Astrocyte of the spinal cord (primary cell): ENCODE measurements at regions not wholly inside any gene's neighbourhood (a gene's known extent, or its start where the extent isn't known, plus 50 kb on each side); places are given as distances from the start of the nearest gene placed in this dataset.
"Not testable (repeated sequence)": the region's sequence is repeated elsewhere in the genome, so short reads cannot be mapped to it uniquely, and the experiment has no call there.

Experiments used
- DNase-seq: peaks from one replicate; pipeline ENCODE4 v3.0.0; 2011; ENCODE audit warnings: low read depth, low spot score
- H3K4me3 ChIP-seq: 2 replicates; pipeline ENCODE4 v1.5.1; 2011; ENCODE audit warnings: low read depth, mild to moderate bottlenecking, low read length, moderate library complexity
- in situ Hi-C: cut with HindIII; loops from 2 replicates; pipeline ENCODE4 v1.10.0; 2017; ENCODE audit warnings: low sequenced_read_pairs
- TF ChIP-seq, protein P1 (sequence below): IDR thresholded peaks from 2 replicates; pipeline ENCODE4 v1.5.1; 2012; ENCODE audit warnings: low read depth, mild to moderate bottlenecking, low read length, inconsistent platforms

DNA sequence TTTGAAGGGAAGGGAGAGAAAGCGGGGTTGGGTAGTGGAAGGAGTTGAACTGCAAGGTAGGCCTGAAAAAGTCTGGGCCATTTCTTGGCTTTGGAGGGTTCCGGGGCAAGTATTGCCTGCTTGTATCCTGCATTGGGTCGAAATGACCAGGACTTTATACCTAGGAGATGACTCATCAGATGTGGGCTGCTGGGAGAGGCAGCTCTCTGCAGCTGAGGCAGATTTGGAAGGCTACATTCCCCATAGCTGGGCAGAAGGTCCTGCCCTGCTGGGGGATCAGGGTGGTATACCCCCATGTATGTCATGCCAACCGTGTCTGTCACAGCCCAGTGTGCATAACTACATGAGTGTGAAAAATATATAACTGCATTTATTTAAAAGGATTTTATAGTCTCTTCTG is 171.8 kb upstream of the SPRED2 start:
- no peak overlapping the region for H3K4me3 ChIP-seq
- TF ChIP-seq, protein P1, sequence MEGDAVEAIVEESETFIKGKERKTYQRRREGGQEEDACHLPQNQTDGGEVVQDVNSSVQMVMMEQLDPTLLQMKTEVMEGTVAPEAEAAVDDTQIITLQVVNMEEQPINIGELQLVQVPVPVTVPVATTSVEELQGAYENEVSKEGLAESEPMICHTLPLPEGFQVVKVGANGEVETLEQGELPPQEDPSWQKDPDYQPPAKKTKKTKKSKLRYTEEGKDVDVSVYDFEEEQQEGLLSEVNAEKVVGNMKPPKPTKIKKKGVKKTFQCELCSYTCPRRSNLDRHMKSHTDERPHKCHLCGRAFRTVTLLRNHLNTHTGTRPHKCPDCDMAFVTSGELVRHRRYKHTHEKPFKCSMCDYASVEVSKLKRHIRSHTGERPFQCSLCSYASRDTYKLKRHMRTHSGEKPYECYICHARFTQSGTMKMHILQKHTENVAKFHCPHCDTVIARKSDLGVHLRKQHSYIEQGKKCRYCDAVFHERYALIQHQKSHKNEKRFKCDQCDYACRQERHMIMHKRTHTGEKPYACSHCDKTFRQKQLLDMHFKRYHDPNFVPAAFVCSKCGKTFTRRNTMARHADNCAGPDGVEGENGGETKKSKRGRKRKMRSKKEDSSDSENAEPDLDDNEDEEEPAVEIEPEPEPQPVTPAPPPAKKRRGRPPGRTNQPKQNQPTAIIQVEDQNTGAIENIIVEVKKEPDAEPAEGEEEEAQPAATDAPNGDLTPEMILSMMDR, result no peak
- peak; percentile 15 for DNase-seq
- in situ Hi-C loops, result no loop called here

DNA sequence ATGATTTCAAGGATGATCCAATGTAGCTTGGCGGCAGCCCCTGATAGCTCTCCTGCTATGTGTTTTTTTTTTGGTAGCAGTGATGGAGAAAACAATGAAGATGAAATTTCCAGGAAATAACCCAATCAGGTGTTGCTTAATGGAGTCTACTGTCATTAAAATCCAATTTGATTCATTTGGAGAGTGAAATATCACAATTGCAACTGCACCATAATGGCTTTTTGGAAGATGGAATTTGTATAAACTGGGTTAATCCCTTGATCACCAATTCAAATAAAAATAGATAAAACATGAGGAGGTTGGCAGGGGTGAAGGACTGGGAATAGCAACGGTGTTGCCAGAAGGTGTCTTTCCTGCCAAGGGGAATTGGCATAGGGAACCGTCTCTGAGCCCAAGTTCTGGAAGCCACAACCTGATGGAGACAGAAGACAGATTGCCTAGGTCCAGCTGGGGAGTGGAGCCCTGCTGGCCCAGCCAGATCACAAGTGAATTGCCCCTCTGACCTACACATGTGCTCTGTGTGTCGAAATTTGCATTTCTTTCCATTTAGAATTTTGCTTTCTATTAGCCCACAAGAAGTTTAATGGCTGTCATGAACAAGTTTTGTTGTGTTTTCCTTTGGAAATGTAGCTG is 170.3 kb upstream of the SPRED2 start:
- in situ Hi-C loops, result no loop called here
- H3K4me3 ChIP-seq, result no peak overlapping the region
- TF ChIP-seq, protein P1, result no peak
- DNase-seq, result no peak

DNA sequence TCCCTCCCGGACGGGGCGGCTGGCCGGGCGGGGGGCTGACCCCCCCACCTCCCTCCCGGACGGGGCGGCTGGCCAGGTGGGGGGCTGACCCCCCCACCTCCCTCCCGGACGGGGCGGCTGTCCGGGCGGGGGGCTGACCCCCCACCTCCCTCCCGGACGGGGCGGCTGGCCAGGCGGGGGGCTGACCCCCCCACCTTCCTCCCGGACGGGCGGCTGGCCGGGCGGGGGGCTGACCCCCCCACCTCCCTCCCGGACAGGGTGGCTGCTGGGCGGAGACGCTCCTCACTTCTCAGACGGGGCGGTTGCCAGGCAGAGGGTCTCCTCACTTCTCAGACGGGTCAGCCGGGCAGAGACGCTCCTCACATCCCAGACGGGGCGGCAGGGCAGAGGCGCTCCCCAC is 168.5 kb upstream of the SPRED2 start:
- H3K4me3 ChIP-seq, DNase-seq, in situ Hi-C loops: not testable (repeated sequence)

DNA sequence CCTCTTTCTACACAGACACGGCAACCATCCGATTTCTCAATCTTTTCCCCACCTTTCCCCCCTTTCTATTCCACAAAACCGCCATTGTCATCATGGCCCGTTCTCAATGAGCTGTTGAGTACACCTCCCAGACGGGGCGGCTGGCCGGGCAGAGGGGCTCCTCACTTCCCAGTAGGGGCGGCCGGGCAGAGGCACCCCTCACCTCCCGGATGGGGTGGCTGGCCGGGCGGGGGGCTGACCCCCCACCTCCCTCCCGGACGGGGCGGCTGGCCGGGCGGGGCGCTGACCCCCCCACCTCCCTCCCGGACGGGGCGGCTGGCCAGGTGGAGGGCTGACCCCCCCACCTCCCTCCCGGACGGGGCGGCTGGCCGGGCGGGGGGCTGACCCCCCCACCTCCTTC is 168.0 kb upstream of the SPRED2 start:
- in situ Hi-C loops, H3K4me3 ChIP-seq, DNase-seq: not testable (repeated sequence)

DNA sequence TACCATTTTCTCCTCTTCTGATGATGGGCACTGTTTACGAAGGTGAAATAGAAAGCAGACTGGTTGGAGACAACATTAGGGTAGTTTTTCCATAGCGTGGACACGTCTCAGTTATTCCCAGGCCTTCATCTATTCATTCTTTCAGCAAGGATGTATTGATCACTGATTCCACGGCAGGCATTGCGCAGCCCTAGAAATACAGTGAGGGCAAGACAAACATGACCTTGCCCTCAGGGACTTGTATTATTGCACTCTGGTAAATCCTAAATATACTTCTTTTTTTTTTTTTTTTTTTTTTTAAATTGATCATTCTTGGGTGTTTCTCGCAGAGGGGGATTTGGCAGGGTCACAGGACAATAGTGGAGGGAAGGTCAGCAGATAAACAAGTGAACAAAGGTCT is 167.3 kb upstream of the SPRED2 start:
- TF ChIP-seq, protein P1, result no peak
- in situ Hi-C loops, result no loop called here
- H3K4me3 ChIP-seq, result no peak overlapping the region
- DNase-seq, result no peak

DNA sequence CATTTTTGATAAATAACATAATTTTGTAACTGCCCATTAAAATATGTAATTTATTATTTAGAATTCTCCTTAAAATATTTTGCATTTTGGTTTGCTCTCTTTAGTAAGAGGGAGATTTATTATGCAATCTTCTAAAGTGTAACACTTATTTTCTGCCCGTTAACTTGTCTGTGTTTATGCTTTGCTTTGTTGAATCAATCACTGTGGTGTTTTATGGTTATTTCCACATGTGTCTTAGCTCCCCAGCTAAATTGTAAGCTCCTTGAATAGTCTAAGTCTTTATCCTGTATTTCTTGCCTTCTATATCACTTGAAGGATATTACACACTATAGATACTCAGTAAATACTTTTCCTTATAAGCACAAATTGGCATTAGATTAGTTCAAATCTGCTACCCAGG is 166.6 kb upstream of the SPRED2 start:
- no peak for DNase-seq
- no peak overlapping the region for H3K4me3 ChIP-seq
- in situ Hi-C loops, result no loop called here
- TF ChIP-seq, protein P1, result no peak

DNA sequence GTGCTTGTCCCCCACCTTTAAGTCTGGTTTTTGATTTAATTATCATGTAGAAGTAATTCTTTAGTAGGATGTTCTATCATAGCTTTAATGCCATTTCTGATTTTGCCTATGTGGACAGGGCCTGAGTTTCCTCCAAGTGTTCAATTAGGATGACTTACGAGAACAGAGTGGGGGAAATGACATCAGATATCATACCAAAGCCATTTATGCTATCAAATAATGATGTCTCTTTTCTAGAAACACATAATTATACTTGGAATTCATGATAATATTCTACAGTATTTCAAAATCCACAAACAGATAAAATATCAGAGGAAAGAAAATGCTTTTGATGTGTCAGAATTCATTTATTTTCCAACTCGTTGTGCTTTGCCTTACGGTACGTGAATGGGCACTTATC is 165.9 kb upstream of the SPRED2 start:
- TF ChIP-seq, protein P1, result no peak
- in situ Hi-C loops, result no loop called here
- no peak for DNase-seq

DNA sequence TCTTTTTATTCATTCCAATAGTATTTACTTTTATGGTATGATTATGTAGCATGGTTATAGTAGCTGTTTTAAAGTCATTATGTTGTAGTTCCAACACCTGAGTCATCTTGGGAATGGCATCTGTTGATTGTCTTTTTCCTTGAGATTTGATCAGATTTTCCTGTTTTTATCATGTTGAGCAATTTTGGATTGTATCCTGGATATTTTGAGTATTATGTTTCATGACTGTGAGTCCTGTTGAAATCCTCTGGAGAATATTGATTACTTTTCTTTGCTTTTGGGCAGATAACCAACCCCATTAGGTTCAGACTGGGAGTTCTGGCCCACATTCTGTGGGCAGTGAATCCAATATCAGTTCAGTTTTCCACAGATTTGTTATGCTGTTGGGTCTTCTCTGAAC is 163.2 kb upstream of the SPRED2 start:
- TF ChIP-seq, protein P1, result no peak
- H3K4me3 ChIP-seq, result no peak overlapping the region
- in situ Hi-C loops, result no loop called here
- DNase-seq, result no peak

More for the DNA sequence above, 165.9 kb upstream of the SPRED2 start:
- H3K4me3 ChIP-seq, result no peak overlapping the region
